ENCODE measurements at regions not wholly inside any gene's neighbourhood (a gene's known extent, or its start where the extent isn't known, plus 50 kb on each side); places are given as distances from the start of the nearest gene placed in this dataset.

DNA sequence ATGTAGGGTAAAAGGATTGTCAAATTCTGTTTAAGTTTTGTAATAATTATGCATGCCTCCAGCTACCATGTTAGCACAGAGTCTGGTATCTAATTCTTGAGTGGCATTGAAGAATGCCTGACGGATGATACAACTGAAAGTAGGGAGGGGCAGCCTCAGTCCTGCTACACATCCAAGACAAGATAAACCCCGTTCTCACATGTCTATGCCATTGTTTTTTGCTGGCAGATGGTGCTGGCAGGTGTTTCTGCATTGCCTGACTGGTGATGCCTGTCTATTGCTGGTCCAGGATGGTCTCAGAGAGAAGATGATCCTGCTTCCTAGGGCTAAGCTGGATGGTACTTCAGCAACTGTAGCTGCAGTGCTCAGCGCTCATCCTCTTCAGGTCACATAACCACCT, 245.8 kb upstream of the NAV3 start:
- TF ChIP-seq, protein P1, sequence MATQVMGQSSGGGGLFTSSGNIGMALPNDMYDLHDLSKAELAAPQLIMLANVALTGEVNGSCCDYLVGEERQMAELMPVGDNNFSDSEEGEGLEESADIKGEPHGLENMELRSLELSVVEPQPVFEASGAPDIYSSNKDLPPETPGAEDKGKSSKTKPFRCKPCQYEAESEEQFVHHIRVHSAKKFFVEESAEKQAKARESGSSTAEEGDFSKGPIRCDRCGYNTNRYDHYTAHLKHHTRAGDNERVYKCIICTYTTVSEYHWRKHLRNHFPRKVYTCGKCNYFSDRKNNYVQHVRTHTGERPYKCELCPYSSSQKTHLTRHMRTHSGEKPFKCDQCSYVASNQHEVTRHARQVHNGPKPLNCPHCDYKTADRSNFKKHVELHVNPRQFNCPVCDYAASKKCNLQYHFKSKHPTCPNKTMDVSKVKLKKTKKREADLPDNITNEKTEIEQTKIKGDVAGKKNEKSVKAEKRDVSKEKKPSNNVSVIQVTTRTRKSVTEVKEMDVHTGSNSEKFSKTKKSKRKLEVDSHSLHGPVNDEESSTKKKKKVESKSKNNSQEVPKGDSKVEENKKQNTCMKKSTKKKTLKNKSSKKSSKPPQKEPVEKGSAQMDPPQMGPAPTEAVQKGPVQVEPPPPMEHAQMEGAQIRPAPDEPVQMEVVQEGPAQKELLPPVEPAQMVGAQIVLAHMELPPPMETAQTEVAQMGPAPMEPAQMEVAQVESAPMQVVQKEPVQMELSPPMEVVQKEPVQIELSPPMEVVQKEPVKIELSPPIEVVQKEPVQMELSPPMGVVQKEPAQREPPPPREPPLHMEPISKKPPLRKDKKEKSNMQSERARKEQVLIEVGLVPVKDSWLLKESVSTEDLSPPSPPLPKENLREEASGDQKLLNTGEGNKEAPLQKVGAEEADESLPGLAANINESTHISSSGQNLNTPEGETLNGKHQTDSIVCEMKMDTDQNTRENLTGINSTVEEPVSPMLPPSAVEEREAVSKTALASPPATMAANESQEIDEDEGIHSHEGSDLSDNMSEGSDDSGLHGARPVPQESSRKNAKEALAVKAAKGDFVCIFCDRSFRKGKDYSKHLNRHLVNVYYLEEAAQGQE (IDR thresholded peaks at IDR 0.05): no peak
- TF ChIP-seq NPAS2 (CRISPR knock-in tag; IDR thresholded peaks at IDR 0.05; ENCODE audit: borderline replicate concordance) (no peak), BHLHE40 (IDR thresholded peaks at IDR 0.05; ENCODE audit: low read depth, low read length) (no peak), NFE2L2 (conservative IDR thresholded peaks at IDR 0.05; ENCODE audit: low read length) (no peak), SMC3 (IDR thresholded peaks at IDR 0.05) (no peak), ZNF302 (CRISPR knock-in tag; IDR thresholded peaks at IDR 0.05) (no peak), SREBF2 (IDR thresholded peaks at IDR 0.05) (no peak), FOSL2 (IDR thresholded peaks at IDR 0.05) (no peak), FOSL2 (CRISPR knock-in tag; IDR thresholded peaks at IDR 0.05) (no peak), POLR2A (IDR thresholded peaks at IDR 0.05; ENCODE audit: low read length) (no peak), CBX8 (IDR thresholded peaks at IDR 0.05) (no peak)
- TF ChIP-seq, protein P2, sequence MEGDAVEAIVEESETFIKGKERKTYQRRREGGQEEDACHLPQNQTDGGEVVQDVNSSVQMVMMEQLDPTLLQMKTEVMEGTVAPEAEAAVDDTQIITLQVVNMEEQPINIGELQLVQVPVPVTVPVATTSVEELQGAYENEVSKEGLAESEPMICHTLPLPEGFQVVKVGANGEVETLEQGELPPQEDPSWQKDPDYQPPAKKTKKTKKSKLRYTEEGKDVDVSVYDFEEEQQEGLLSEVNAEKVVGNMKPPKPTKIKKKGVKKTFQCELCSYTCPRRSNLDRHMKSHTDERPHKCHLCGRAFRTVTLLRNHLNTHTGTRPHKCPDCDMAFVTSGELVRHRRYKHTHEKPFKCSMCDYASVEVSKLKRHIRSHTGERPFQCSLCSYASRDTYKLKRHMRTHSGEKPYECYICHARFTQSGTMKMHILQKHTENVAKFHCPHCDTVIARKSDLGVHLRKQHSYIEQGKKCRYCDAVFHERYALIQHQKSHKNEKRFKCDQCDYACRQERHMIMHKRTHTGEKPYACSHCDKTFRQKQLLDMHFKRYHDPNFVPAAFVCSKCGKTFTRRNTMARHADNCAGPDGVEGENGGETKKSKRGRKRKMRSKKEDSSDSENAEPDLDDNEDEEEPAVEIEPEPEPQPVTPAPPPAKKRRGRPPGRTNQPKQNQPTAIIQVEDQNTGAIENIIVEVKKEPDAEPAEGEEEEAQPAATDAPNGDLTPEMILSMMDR (IDR thresholded peaks at IDR 0.05): no peak
- TF ChIP-seq, protein P3, sequence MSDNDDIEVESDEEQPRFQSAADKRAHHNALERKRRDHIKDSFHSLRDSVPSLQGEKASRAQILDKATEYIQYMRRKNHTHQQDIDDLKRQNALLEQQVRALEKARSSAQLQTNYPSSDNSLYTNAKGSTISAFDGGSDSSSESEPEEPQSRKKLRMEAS (IDR thresholded peaks at IDR 0.05): no peak

All from A549 (cell line).